GM21619 (cell line): ENCODE measurements at regions not wholly inside any gene's neighbourhood (a gene's known extent, or its start where the extent isn't known, plus 50 kb on each side); places are given as distances from the start of the nearest gene placed in this dataset.
"Not testable (repeated sequence)": the region's sequence is repeated elsewhere in the genome, so short reads cannot be mapped to it uniquely, and the experiment has no call there.

Experiments
- ATAC-seq: cut with Tn5 transposase; IDR thresholded peaks from one replicate; pipeline ENCODE4 v1.9.1; 2021; ENCODE audit not compliant: unreplicated experiment

DNA sequence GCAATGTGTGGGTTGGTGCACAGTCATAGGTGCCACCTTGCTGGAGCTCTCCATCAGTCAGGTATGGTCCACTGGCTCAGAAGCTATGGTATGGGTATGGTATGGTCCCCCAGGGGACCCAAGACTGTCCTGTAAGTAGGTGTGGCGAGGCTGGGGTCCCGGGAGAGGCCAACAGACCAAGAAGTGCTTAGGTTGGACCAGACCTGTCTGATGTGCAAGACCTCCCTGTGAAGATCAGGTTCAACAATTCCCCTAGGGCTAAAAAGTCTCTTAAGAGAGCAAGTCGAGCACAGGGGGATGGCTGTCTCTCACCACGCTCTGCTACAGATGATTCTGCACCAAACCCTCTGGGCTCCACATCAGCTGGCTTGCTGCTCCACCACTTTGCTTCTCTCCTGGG lies 1145.0 kb downstream of the RPA4 start:
- ATAC-seq: no peak

DNA sequence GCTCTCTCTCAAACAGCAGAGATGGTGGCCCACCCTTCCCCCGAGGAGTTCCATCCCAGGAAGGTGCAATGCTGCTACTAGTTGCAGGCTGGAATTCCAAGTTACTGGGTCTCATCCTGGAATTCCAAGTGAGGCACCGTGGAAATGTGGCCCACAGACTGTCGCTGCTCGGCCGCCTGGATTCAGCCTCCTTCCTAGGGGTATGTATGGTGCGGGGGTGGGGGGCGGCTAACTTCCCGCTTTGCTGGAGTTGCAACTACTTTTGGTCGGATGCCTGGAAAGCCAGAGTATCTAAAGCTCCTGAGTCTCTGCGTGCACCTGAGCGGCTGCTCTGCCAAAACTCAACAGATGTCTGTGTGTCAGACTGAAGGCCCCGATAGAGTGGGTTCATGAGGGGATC lies 1146.2 kb downstream of the RPA4 start:
- no peak for ATAC-seq

- ATAC-seq: no peak
Measured at GRCh38 chrX:98057176-98057575, 1173.5 kb downstream of the RPA4 start.

DNA sequence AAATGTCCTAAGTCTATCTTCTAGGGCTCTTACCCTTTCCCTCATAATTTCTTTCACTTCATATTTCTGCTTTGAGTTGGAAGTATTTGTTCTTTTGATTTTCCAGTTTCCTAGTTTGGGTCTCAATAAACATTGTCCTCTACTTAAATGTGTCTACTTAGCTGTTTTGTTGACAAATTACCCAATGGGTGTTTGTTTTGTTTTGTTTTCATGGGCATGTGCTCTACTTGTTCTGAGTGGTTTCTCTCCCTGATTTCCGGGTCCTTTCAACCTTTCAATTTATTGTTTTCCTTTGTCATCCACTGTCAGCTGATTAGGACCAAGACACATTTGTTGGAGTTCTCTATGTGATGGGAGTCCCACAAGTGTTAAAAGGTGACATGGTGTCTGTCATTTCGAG lies 1181.4 kb downstream of the RPA4 start:
- ATAC-seq: no peak

GRCh38 chrX:98067611-98068010 lies 1183.9 kb downstream of the RPA4 start:
- no peak for ATAC-seq

DNA sequence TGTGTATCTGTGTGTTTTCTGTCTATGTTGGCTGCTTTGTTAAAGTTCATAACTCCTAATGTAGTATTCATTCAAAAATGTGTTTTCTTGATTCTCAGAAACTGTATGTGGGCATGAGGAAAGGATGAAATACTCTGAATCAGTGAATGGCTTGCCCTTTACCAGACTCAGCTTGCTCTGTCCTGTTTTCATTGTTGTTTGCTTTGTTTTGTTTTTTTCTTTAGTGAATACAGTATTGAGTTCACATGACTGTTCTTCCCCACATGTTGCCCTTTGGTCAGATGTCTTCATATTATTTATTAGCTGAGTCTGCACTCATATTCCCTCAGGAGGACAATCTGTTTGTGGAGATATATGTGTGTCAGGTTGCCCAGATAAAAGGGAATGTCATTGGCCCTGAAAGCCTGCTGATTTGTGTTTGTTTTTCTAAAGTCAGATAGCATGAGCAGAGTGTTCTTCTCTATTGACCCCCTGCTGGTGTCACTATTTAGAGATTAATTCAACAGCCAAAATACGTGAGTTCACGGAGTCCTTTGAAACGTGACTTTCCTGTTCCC lies 1184.4 kb downstream of the RPA4 start:
- no peak for ATAC-seq

DNA sequence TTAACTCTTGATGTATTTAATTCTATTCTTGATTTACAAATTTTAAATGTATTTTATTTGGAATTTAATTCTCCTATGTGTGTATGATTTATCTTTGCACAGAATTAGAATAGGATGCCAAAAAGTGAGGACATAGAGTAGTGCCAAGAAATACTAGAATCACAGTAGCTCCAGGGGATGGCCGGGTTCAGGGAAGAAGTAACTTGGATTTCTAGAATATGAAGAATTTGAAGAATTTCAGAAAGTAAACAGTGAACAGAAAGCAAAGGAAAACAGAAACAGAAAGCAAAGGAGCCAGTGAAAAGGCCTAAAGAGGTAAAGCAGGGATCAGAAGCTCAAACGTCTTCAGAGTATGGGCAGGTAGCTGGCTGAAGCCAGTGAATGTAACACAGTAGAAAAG lies 1187.6 kb downstream of the RPA4 start:
- no peak for ATAC-seq

- ATAC-seq: no peak
Measured at GRCh38 chrX:98077440-98077839, 1193.7 kb downstream of the RPA4 start.

GRCh38 chrX:98111684-98112083 lies 1228.0 kb downstream of the RPA4 start:
- no peak for ATAC-seq

DNA sequence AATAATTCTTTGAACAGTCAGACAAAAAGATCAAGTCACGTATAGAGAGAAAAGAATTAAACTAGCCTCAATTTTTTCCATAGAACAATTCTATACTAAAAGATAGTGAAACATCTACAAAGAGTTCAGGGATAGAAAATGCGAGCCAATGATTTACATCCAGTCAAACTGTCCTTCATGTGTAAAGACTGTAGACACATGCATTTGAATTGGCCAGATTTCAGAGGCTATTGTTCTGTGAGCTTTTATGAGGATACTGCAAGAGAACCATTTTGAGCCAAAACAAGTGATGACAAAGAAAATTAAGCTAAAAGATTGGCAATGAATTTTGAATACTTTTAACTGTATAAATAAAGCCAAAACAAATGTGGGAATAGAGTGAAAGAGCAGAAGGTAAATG lies 1230.3 kb downstream of the RPA4 start:
- no peak for ATAC-seq

DNA sequence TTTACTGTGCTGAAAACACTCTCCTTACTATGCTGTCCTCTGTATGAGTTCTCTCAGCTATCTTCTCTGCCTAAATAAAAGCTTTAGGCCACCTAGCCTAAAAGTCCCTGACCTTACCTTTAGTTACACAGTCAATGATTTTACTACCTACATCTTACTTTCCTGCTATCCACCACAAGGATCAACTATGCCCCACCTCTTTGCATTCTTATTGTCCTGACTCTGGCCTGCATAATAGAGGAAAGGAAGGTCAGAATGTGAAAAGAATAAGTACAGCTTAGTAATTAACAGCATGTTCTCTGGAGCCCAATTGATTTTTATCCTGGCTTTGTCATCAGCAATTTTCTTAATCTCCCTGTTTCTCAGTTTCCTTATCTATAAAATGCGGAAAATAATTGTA lies 1257.8 kb downstream of the RPA4 start:
- no peak for ATAC-seq

DNA sequence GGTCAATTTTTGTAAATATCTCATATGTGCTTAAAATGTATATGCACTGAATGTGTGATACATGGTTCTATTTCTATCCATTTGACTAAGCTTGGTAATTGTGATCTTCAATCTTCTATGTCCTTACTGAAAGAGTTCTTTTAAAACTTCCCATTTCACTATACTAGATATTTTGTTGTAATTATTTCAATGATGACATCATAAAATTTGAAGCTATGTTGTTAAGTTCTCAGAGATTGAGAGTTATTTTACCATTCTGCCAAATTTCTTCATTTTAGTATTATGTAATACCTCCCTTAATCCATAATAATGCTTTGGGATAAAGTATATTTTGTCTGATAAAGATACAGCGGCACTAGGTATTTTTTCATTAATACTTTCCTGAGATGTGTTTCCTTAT lies 1307.3 kb downstream of the RPA4 start:
- no peak for ATAC-seq

DNA sequence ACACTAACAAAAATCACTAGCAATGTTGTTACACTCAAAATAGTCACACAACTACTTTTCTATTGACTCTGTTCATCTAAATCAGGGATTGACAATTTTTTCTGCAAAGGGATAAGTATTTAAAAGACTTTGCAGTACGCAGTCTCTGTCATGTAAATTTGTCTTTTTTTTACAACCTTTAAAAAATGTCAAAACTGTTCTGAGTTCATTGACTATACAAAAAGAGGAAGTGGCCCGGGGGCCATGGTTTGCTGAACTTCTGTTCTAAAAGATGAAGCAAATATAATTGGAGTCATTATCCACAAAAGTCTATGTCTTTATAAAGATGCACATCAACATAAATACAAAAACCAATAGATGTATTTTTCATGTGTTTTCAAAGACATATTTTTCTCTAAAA lies 1310.3 kb downstream of the RPA4 start:
- ATAC-seq: no peak

DNA sequence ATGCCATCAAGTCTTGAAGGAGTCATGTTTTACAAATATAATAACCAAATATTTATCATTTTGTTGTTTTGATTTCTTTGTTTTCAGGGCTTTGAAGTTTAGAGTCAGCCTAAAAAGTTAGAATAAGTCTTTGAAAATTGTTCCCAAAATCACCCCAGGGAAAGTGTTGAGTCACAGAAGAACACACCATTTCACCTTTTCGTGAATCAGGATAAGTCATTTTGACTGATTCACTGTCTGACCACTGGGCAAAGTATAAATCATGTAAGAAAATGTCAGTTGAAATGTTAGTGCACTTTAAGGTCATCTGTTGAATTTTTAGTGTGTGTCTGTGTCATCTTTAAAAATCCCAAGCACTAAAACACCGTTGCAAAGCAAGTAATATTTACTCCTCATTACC lies 1320.1 kb downstream of the RPA4 start:
- no peak for ATAC-seq

GRCh38 chrX:98207947-98208346 lies 1324.2 kb downstream of the RPA4 start:
- ATAC-seq: no peak

DNA sequence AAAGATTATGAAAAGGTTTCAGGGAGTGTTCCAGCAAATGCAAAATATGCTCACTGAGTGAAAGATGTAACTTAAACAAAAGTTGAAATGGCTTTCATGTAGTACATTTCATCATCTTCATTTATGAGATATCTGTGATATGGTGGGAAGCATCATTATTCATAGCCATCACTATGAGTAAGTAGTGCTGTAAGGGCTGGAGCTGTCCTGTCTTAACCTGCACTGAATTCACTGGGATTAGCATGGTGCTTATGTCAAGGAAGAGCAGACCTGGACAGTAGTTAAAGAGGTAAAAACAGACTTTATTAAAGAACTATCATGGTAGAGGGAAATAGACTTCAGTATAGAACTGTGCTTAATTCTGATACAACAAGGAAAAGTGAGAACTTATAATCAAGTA lies 1347.3 kb downstream of the RPA4 start:
- ATAC-seq: no peak

- not testable (repeated sequence) for ATAC-seq
Measured at GRCh38 chrX:98240061-98240460, 1356.4 kb downstream of the RPA4 start.

DNA sequence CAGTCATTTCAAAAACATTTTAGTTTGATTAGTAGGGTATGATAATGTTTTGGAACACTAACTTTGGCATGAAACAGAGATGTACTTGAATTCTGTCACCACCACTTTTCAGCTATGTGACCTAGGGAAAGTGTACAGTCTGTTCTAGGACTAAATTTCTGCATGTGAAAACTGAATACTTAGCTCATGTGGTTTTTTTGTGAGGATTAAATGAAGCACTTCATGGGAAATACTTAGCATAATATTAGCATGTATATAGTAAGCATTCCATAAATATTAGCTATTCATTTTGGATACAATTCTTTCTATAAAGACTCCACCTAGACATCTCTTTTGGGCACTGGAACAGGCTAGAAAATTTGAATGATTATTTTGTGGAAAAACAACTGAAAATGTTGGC lies 1379.4 kb downstream of the RPA4 start:
- no peak for ATAC-seq

DNA sequence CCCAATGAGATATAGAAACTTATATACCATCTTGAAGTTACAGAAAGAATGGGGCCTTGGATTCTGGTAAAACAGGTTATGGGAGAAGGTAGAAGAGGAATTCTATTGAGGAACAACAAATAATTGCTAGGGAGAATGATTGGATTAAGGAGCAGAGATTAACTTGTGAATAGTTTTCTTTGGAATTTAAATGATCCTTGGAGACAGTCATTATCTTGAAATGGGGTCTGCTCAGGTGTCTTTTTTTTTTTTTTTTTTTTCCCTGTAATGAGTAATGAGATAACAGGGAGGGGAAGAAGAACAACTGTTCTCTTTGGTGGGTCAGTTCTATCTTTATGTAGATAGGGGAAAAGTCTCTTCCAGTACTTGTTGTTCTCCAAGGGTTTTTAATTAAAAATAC lies 1406.0 kb downstream of the RPA4 start:
- ATAC-seq: no peak

GRCh38 chrX:98294310-98294709 lies 1410.6 kb downstream of the RPA4 start:
- ATAC-seq: no peak

GRCh38 chrX:98296129-98296528 lies 1412.4 kb downstream of the RPA4 start:
- ATAC-seq: no peak

DNA sequence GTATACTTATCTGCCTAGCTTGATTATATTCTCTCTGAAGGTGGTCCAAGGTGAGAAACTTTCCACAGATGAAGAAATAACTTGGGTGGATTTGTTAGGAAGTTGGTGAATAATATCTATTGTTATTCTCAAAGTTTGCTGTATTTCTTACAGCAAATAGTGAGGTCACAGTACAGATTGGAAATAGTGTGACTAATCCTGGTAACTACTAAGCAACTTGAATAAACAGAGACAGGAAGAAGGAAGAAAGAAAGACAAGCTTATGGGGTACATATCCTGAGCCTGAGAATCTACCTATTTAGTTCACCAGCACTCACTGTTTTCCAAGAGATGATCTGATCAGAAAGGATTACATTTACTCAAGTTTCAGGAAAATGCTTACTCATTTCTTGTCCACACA lies 1416.1 kb downstream of the RPA4 start:
- ATAC-seq: no peak

- ATAC-seq: not testable (repeated sequence)
Measured at GRCh38 chrX:98300536-98300935, 1416.8 kb downstream of the RPA4 start.

- no peak for ATAC-seq
Measured at GRCh38 chrX:98331407-98331806, 1447.7 kb downstream of the RPA4 start.
